ENCODE measurements at regions not wholly inside any gene's neighbourhood (a gene's known extent, or its start where the extent isn't known, plus 50 kb on each side); places are given as distances from the start of the nearest gene placed in this dataset.

DNA sequence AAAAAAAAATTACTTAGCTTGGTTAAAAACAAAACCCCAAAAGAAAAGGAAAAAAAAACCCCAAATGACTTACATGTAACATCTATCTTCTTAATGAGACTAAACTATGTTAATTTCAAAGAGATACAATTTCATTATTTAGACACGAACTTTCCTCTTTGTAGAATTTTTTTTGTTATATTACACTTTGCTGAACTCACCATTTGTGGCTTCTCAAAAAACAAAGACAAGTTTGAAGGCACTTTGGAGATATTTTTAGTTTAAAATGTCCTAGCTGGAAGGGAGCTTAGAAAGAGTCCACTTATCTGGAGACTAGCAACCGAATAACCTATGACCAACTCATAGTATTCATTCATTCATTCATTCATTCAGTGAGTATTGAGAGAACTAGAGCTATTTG is 301.7 kb upstream of the ROPN1 start:
- Histone ChIP-seq H3F3A (ENCODE audit: low read depth) (no peaks in the 10 kb centered on the region), H3K4me3 (ENCODE audit: low read length, poor library complexity, severe bottlenecking) (no peak overlapping the region), H3K9me3 (ENCODE audit: insufficient read depth, low read depth, low read length) (no peaks in the 10 kb centered on the region), H3K4me1 (ENCODE audit: insufficient read depth, low read length, poor library complexity, severe bottlenecking) (peaks cover 37% of the 10 kb centered on the region), H4K20me1 (ENCODE audit: insufficient read depth, low read length, poor library complexity, severe bottlenecking) (no peaks in the 10 kb centered on the region), H3K36me3 (ENCODE audit: insufficient read depth, low read length) (no peaks in the 10 kb centered on the region), H3K79me2 (ENCODE audit: insufficient read depth, low read length) (no peaks in the 10 kb centered on the region), H2AFZ (ENCODE audit: low read length) (no peak overlapping the region), H3K27me3 (ENCODE audit: insufficient read depth, low read length, poor library complexity, severe bottlenecking) (no peaks in the 10 kb centered on the region), H3K9ac (ENCODE audit: low read depth, low read length, poor library complexity, severe bottlenecking) (no peak overlapping the region), H3K9me2 (replicated peaks; ENCODE audit: low read depth, low read length) (no peaks in the 10 kb centered on the region), H3K4me2 (ENCODE audit: low read depth, low read length, poor library complexity, severe bottlenecking) (no peak overlapping the region)
- TF ChIP-seq, protein P1, sequence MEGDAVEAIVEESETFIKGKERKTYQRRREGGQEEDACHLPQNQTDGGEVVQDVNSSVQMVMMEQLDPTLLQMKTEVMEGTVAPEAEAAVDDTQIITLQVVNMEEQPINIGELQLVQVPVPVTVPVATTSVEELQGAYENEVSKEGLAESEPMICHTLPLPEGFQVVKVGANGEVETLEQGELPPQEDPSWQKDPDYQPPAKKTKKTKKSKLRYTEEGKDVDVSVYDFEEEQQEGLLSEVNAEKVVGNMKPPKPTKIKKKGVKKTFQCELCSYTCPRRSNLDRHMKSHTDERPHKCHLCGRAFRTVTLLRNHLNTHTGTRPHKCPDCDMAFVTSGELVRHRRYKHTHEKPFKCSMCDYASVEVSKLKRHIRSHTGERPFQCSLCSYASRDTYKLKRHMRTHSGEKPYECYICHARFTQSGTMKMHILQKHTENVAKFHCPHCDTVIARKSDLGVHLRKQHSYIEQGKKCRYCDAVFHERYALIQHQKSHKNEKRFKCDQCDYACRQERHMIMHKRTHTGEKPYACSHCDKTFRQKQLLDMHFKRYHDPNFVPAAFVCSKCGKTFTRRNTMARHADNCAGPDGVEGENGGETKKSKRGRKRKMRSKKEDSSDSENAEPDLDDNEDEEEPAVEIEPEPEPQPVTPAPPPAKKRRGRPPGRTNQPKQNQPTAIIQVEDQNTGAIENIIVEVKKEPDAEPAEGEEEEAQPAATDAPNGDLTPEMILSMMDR (conservative IDR thresholded peaks at IDR 0.05; ENCODE audit: low read length): no peak
- no peak for TF ChIP-seq EZH2phosphoT487 (IDR thresholded peaks at IDR 0.05; ENCODE audit: borderline replicate concordance)

- Histone ChIP-seq H3K36me3 (ENCODE audit: insufficient read depth, low read length) (no peaks in the 10 kb centered on the region), H2AFZ (ENCODE audit: low read length) (no peak overlapping the region), H3K4me1 (ENCODE audit: insufficient read depth, low read length, poor library complexity, severe bottlenecking) (peaks cover 48% of the 10 kb centered on the region), H3K9me3 (ENCODE audit: insufficient read depth, low read depth, low read length) (no peaks in the 10 kb centered on the region), H3F3A (ENCODE audit: low read depth) (no peaks in the 10 kb centered on the region), H3K9ac (ENCODE audit: low read depth, low read length, poor library complexity, severe bottlenecking) (no peak overlapping the region), H3K9me2 (replicated peaks; ENCODE audit: low read depth, low read length) (no peaks in the 10 kb centered on the region), H3K4me3 (ENCODE audit: low read length, poor library complexity, severe bottlenecking) (no peak overlapping the region), H4K20me1 (ENCODE audit: insufficient read depth, low read length, poor library complexity, severe bottlenecking) (no peaks in the 10 kb centered on the region), H3K4me2 (ENCODE audit: low read depth, low read length, poor library complexity, severe bottlenecking) (no peak overlapping the region), H3K79me2 (ENCODE audit: insufficient read depth, low read length) (no peaks in the 10 kb centered on the region), H3K27me3 (ENCODE audit: insufficient read depth, low read length, poor library complexity, severe bottlenecking) (no peaks in the 10 kb centered on the region)
- no peak for TF ChIP-seq EZH2phosphoT487 (IDR thresholded peaks at IDR 0.05; ENCODE audit: borderline replicate concordance)
- TF ChIP-seq, protein P1 (conservative IDR thresholded peaks at IDR 0.05; ENCODE audit: low read length): no peak
Measured at GRCh38 chr3:124295362-124295761, 303.4 kb upstream of the ROPN1 start.

GRCh38 chr3:124296406-124296805 is 304.5 kb upstream of the ROPN1 start:
- peaks cover 53% of the 10 kb centered on the region for H3K4me1 ChIP-seq (ENCODE audit: insufficient read depth, low read length, poor library complexity, severe bottlenecking)
- peak overlapping the region; percentile 31 for H3K9ac ChIP-seq (ENCODE audit: low read depth, low read length, poor library complexity, severe bottlenecking)
- no peak overlapping the region for H2AFZ ChIP-seq (ENCODE audit: low read length)
- H3K4me3 ChIP-seq (ENCODE audit: low read length, poor library complexity, severe bottlenecking): no peak overlapping the region
- H3K9me3 ChIP-seq (ENCODE audit: insufficient read depth, low read depth, low read length): no peaks in the 10 kb centered on the region
- H3K79me2 ChIP-seq (ENCODE audit: insufficient read depth, low read length): no peaks in the 10 kb centered on the region
- no peaks in the 10 kb centered on the region for H3F3A ChIP-seq (ENCODE audit: low read depth)
- no peaks in the 10 kb centered on the region for H3K27me3 ChIP-seq (ENCODE audit: insufficient read depth, low read length, poor library complexity, severe bottlenecking)
- H3K9me2 ChIP-seq (replicated peaks; ENCODE audit: low read depth, low read length): no peaks in the 10 kb centered on the region
- peak overlapping the region; percentile 62 for H3K4me2 ChIP-seq (ENCODE audit: low read depth, low read length, poor library complexity, severe bottlenecking)
- no peak for TF ChIP-seq EZH2phosphoT487 (IDR thresholded peaks at IDR 0.05; ENCODE audit: borderline replicate concordance)
- TF ChIP-seq, protein P1 (conservative IDR thresholded peaks at IDR 0.05; ENCODE audit: low read length): no peak
- H3K36me3 ChIP-seq (ENCODE audit: insufficient read depth, low read length): no peaks in the 10 kb centered on the region
- no peaks in the 10 kb centered on the region for H4K20me1 ChIP-seq (ENCODE audit: insufficient read depth, low read length, poor library complexity, severe bottlenecking)

All from Loucy (cell line).